ENCODE measurements at regions not wholly inside any gene's neighbourhood (a gene's known extent, or its start where the extent isn't known, plus 50 kb on each side); places are given as distances from the start of the nearest gene placed in this dataset.

- CTCF ChIA-PET, result no interaction called here
- DNase-seq (ENCODE audit: low read depth, low spot score) (no peak), ATAC-seq (peak; percentile 44; the same call in 1 of the 2 replicates)
- H3K9me3 ChIP-seq (ENCODE audit: control insufficient read depth in 1 of 2, insufficient read depth in 1 of 2, low read depth in 1 of 2, low read length in 2 of 2), result no peaks in the 10 kb centered on the region
- no peaks in the 10 kb centered on the region for H3K27me3 ChIP-seq (ENCODE audit: insufficient read depth, low read length)
- H3K4me2 ChIP-seq (ENCODE audit: low read length), result no peak overlapping the region
- no peak for TF ChIP-seq POLR2A (IDR thresholded peaks at IDR 0.05; ENCODE audit: borderline replicate concordance, extremely low read depth, insufficient read depth, insufficient read length)
- peak; percentile 55 for TF ChIP-seq REST (IDR thresholded peaks at IDR 0.05; ENCODE audit: low read depth)
- no peak for TF ChIP-seq RAD21 (IDR thresholded peaks at IDR 0.05; ENCODE audit: low read depth)
- H3K4me3 ChIP-seq (replicated peaks in 1 of 2; ENCODE audit: low read depth in 1 of 2, low read length in 2 of 2), result no peak overlapping the region
- H3K36me3 ChIP-seq (ENCODE audit: control insufficient read depth in 1 of 2, insufficient read depth in 2 of 2, low read length in 2 of 2), result no peaks in the 10 kb centered on the region
- H4K20me1 ChIP-seq (ENCODE audit: insufficient read depth), result no peaks in the 10 kb centered on the region
- H3K9ac ChIP-seq (ENCODE audit: low read length), result no peak overlapping the region
- no TSS peak for BruUV-seq (replicated peaks)
- H2AFZ ChIP-seq (ENCODE audit: low read depth, low read length, poor library complexity, severe bottlenecking), result no peak overlapping the region
- POLR2A ChIA-PET, result no interaction called here
- intact Hi-C loops (cut with micrococcal nuclease), result no loop called here
- H3K79me2 ChIP-seq (ENCODE audit: insufficient read depth, low read length), result no peaks in the 10 kb centered on the region
- no peak overlapping the region for H3K27ac ChIP-seq (ENCODE audit: low read depth, low read length)
- H3K4me1 ChIP-seq (ENCODE audit: control insufficient read depth in 1 of 2, insufficient read depth in 2 of 2, low read length in 2 of 2), result no peaks in the 10 kb centered on the region
- RAD21 ChIA-PET (ENCODE audit: low non-redundant PET in 1 of 2, low total read pairs in 2 of 2, uncharacterized antibody in 2 of 2, unreplicated experiment in 2 of 2), result no interaction called here
- no peaks in the 10 kb centered on the region for H3K9me2 ChIP-seq (ENCODE audit: insufficient read depth)
Observed at GRCh38 chr22:48644108-48644507, 1183.6 kb downstream of the BRD1 start.

- no peaks in the 10 kb centered on the region for H3K9me3 ChIP-seq (ENCODE audit: control insufficient read depth in 1 of 2, insufficient read depth in 1 of 2, low read depth in 1 of 2, low read length in 2 of 2)
- no peak overlapping the region for H2AFZ ChIP-seq (ENCODE audit: low read depth, low read length, poor library complexity, severe bottlenecking)
- H3K79me2 ChIP-seq (ENCODE audit: insufficient read depth, low read length), result no peaks in the 10 kb centered on the region
- H3K27me3 ChIP-seq (ENCODE audit: insufficient read depth, low read length), result no peaks in the 10 kb centered on the region
- H3K27ac ChIP-seq (ENCODE audit: low read depth, low read length), result no peak overlapping the region
- no peak overlapping the region for H3K4me3 ChIP-seq (replicated peaks in 1 of 2; ENCODE audit: low read depth in 1 of 2, low read length in 2 of 2)
- H3K9ac ChIP-seq (ENCODE audit: low read length), result no peak overlapping the region
- no peaks in the 10 kb centered on the region for H3K9me2 ChIP-seq (ENCODE audit: insufficient read depth)
- ChIA-PET POLR2A (no interaction called here), RAD21 (ENCODE audit: low non-redundant PET in 1 of 2, low total read pairs in 2 of 2, uncharacterized antibody in 2 of 2, unreplicated experiment in 2 of 2) (no interaction called here), CTCF (no interaction called here)
- intact Hi-C loops (cut with micrococcal nuclease), result no loop called here
- no peaks in the 10 kb centered on the region for H3K4me1 ChIP-seq (ENCODE audit: control insufficient read depth in 1 of 2, insufficient read depth in 2 of 2, low read length in 2 of 2)
- ATAC-seq (no peak), DNase-seq (ENCODE audit: low read depth, low spot score) (no peak)
- BruUV-seq (replicated peaks), result no TSS peak
- H4K20me1 ChIP-seq (ENCODE audit: insufficient read depth), result no peaks in the 10 kb centered on the region
- H3K36me3 ChIP-seq (ENCODE audit: control insufficient read depth in 1 of 2, insufficient read depth in 2 of 2, low read length in 2 of 2), result no peaks in the 10 kb centered on the region
- H3K4me2 ChIP-seq (ENCODE audit: low read length), result no peak overlapping the region
- TF ChIP-seq CTCF (IDR thresholded peaks at IDR 0.05 in 2 of 3, conservative IDR thresholded peaks at IDR 0.05 in 1 of 3; ENCODE audit: borderline replicate concordance in 1 of 3, insufficient read depth in 1 of 3, low read depth in 2 of 3, low read length in 2 of 3) (no peak), ZNF274 (IDR thresholded peaks at IDR 0.05; ENCODE audit: low read depth, low read length) (no peak), EGR1 (IDR thresholded peaks at IDR 0.05; ENCODE audit: low read depth) (no peak), REST (IDR thresholded peaks at IDR 0.05; ENCODE audit: low read depth) (no peak), SIN3A (IDR thresholded peaks at IDR 0.05; ENCODE audit: low read depth) (no peak), CBX3 (IDR thresholded peaks at IDR 0.05; ENCODE audit: low read depth) (no peak), YY1 (IDR thresholded peaks at IDR 0.05; ENCODE audit: extremely low read depth, insufficient replicate concordance, low read depth, low read length) (no peak), ZFX (IDR thresholded peaks at IDR 0.05) (no peak), SRF (IDR thresholded peaks at IDR 0.05; ENCODE audit: low read depth) (no peak)
Observed at GRCh38 chr22:48643066-48643731, 1184.5 kb downstream of the BRD1 start.
